ENCODE measurements at regions not wholly inside any gene's neighbourhood (a gene's known extent, or its start where the extent isn't known, plus 50 kb on each side); places are given as distances from the start of the nearest gene placed in this dataset.

GRCh38 chr5:34484216-34484920, 171.8 kb upstream of the RAI14 start:
- no peak for TF ChIP-seq EP300 (IDR thresholded peaks at IDR 0.05)
- TF ChIP-seq CTCF (IDR thresholded peaks at IDR 0.05), result no peak
- TF ChIP-seq POLR2A (IDR thresholded peaks at IDR 0.05), result no peak
- no peak for TF ChIP-seq POLR2AphosphoS5 (IDR thresholded peaks at IDR 0.05)

Data from suprapubic skin (tissue), 4 donors.